Ishikawa (cell line): ENCODE measurements at regions not wholly inside any gene's neighbourhood (a gene's known extent, or its start where the extent isn't known, plus 50 kb on each side); places are given as distances from the start of the nearest gene placed in this dataset.

ENCODE experiments used
- CEBPB ChIP-seq: IDR thresholded peaks from 2 replicates; pipeline ENCODE4 v1.6.1; 2012
- CREB1 ChIP-seq: IDR thresholded peaks from 2 replicates; pipeline ENCODE4 v1.6.1; 2012; ENCODE audit warnings: low read depth
- EGR1 ChIP-seq: IDR thresholded peaks from 2 replicates; pipeline ENCODE4 v1.6.1; 2012
- EP300 ChIP-seq: IDR thresholded peaks from 2 replicates; pipeline ENCODE4 v1.6.1; 2012; ENCODE audit warnings: borderline replicate concordance
- FOXM1 ChIP-seq: IDR thresholded peaks from 2 replicates; pipeline ENCODE4 v1.6.1; 2012; ENCODE audit warnings: low read depth, borderline replicate concordance
- NFIC ChIP-seq: IDR thresholded peaks from 2 replicates; pipeline ENCODE4 v1.6.1; 2012
- RAD21 ChIP-seq: IDR thresholded peaks from 2 replicates; pipeline ENCODE4 v1.6.1; 2012; ENCODE audit warnings: low read depth
- TAF1 ChIP-seq: IDR thresholded peaks from 2 replicates; pipeline ENCODE4 v1.6.1; 2012; ENCODE audit warnings: low read depth, mild to moderate bottlenecking
- TCF12 ChIP-seq: IDR thresholded peaks from 2 replicates; pipeline ENCODE4 v1.6.1; 2012; ENCODE audit warnings: low read depth
- TEAD4 ChIP-seq: IDR thresholded peaks from 2 replicates; pipeline ENCODE4 v1.6.1; 2012
- USF1 ChIP-seq: IDR thresholded peaks from 2 replicates; pipeline ENCODE4 v1.6.1; 2012
- YY1 ChIP-seq: IDR thresholded peaks from 2 replicates; pipeline ENCODE4 v1.6.1; 2012; ENCODE audit warnings: low read depth
- ZBTB7A ChIP-seq: IDR thresholded peaks from 2 replicates; pipeline ENCODE4 v1.6.1; 2012; ENCODE audit warnings: low read depth
- TF ChIP-seq, protein P1 (sequence below): IDR thresholded peaks from 2 replicates; pipeline ENCODE4 v1.6.1; 2012
- TF ChIP-seq, protein P2 (sequence below): IDR thresholded peaks from 2 replicates; pipeline ENCODE4 v1.6.1; 2012; ENCODE audit warnings: low read depth, mild to moderate bottlenecking

DNA sequence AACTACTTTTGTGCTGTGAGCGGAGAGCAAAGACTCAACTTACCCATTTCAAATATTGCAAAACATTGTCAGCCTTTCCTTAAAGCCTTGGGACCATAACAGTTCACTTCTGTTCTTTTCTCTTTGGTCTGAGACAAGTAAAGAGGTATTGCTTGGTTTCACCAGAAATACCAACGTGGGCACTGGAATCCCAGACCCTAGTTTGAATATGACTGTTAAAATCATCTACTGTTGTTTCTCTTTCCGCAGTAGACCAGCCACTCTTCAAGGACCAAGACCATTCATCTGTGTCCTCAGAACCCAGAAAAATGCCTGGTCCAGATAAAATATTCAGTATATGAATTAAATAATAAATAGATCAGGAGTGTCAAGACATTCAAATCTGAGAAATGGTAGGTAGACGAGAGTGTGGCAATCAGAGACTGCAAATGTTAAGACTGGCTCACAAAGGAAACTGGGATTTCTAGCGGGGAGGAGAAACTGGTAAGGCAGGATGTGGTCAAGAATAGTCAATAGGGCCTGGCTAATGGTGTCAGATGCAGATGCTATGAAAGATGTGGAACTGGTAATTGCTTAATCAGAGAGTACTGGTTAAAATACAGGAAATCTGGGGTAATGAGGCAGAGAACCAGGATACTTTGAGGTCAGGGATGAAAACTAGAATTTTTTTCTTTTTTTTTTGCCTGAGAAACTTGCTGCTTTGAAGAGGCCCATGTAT is 82.1 kb upstream of the IL33 start:
- no peak for TF ChIP-seq EGR1
- TF ChIP-seq CEBPB = no peak
- no peak for TF ChIP-seq TAF1
- no peak for TF ChIP-seq USF1
- TF ChIP-seq, protein P1, sequence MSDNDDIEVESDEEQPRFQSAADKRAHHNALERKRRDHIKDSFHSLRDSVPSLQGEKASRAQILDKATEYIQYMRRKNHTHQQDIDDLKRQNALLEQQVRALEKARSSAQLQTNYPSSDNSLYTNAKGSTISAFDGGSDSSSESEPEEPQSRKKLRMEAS = no peak
- TF ChIP-seq YY1 = no peak
- TF ChIP-seq, protein P2, sequence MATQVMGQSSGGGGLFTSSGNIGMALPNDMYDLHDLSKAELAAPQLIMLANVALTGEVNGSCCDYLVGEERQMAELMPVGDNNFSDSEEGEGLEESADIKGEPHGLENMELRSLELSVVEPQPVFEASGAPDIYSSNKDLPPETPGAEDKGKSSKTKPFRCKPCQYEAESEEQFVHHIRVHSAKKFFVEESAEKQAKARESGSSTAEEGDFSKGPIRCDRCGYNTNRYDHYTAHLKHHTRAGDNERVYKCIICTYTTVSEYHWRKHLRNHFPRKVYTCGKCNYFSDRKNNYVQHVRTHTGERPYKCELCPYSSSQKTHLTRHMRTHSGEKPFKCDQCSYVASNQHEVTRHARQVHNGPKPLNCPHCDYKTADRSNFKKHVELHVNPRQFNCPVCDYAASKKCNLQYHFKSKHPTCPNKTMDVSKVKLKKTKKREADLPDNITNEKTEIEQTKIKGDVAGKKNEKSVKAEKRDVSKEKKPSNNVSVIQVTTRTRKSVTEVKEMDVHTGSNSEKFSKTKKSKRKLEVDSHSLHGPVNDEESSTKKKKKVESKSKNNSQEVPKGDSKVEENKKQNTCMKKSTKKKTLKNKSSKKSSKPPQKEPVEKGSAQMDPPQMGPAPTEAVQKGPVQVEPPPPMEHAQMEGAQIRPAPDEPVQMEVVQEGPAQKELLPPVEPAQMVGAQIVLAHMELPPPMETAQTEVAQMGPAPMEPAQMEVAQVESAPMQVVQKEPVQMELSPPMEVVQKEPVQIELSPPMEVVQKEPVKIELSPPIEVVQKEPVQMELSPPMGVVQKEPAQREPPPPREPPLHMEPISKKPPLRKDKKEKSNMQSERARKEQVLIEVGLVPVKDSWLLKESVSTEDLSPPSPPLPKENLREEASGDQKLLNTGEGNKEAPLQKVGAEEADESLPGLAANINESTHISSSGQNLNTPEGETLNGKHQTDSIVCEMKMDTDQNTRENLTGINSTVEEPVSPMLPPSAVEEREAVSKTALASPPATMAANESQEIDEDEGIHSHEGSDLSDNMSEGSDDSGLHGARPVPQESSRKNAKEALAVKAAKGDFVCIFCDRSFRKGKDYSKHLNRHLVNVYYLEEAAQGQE = no peak
- no peak for TF ChIP-seq EP300
- no peak for TF ChIP-seq RAD21
- no peak for TF ChIP-seq ZBTB7A
- TF ChIP-seq NFIC = no peak
- no peak for TF ChIP-seq FOXM1
- TF ChIP-seq TCF12 = no peak
- TF ChIP-seq CREB1 = no peak
- no peak for TF ChIP-seq TEAD4

DNA sequence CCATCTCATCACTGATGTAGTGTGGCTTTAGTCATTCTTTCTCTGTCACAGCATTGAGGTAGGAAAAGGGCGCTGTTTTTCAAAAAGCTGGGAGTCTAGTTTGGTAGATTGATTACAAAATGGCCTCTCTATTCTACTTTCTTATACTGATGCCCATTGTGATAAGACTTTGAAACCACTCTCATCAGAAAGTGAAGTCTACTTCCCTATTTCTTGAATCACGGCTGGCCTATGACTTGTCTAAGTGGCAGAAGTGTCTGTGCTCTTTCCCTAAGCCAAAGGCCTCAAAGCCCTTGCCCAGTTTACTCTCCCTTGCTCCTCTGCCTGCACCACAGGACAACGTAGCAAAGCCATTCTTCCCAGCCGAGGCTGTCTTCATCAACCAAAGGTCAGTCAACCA is 83.0 kb upstream of the IL33 start:
- TF ChIP-seq RAD21 (no peak), FOXM1 (no peak), CREB1 (no peak), NFIC (no peak), USF1 (no peak), EP300 (no peak), TCF12 (no peak), TAF1 (no peak), CEBPB (no peak), YY1 (no peak), EGR1 (no peak), TEAD4 (no peak), ZBTB7A (no peak)
- TF ChIP-seq, protein P2 = no peak
- TF ChIP-seq, protein P1 = no peak

DNA sequence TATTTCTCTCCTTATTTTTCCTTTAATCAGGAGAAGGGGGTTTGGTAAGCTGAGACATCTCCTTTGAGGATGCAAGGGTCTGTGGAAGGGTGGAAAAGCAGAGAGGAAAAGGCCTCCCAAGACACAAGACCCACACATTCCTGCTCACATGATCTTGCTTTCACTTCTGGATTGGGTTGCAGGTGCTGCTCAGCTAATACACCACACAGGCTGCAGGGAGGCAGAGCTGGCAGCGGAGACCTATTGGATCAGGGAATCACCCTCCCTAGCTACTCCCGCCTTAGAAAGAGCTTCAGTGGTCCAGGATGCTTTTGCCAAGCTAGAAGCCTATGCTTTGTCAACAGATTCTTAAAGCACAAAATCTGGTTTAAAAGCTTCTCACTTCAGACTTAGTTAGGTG is 87.6 kb upstream of the IL33 start:
- TF ChIP-seq, protein P1 = no peak
- TF ChIP-seq CEBPB (no peak), EP300 (no peak), CREB1 (no peak), NFIC (no peak), ZBTB7A (no peak)

GRCh38 chr9:6126377-6126776 is 89.2 kb upstream of the IL33 start:
- TF ChIP-seq TAF1 = no peak
- TF ChIP-seq, protein P2 = no peak
- no peak for TF ChIP-seq FOXM1
- TF ChIP-seq, protein P1 = no peak
- no peak for TF ChIP-seq NFIC
